ENCODE measurements at regions not wholly inside any gene's neighbourhood (a gene's known extent, or its start where the extent isn't known, plus 50 kb on each side); places are given as distances from the start of the nearest gene placed in this dataset.

GRCh38 chr9:1202512-1203280 is 152.5 kb downstream of the DMRT2 start:
- no peak for DNase-seq

GRCh38 chr9:1207686-1208085 is 157.5 kb downstream of the DMRT2 start:
- no peak for DNase-seq

- DNase-seq, result no peak
Observed at GRCh38 chr9:1208157-1208556, 158.0 kb downstream of the DMRT2 start.

GRCh38 chr9:1210954-1211353 is 160.8 kb downstream of the DMRT2 start:
- no peak for DNase-seq

- no peak for DNase-seq
Observed at GRCh38 chr9:1216532-1216931, 166.4 kb downstream of the DMRT2 start.

- no peak for DNase-seq
Observed at GRCh38 chr9:1217076-1217475, 166.9 kb downstream of the DMRT2 start.

- no peak for DNase-seq
Observed at GRCh38 chr9:1219284-1219683, 169.1 kb downstream of the DMRT2 start.

GRCh38 chr9:1221298-1221697 is 171.1 kb downstream of the DMRT2 start:
- no peak for DNase-seq

GRCh38 chr9:1222511-1222910 is 172.4 kb downstream of the DMRT2 start:
- DNase-seq, result no peak

GRCh38 chr9:1231998-1232919 is 182.1 kb downstream of the DMRT2 start:
- DNase-seq, result no peak

GRCh38 chr9:1233568-1233967 is 183.4 kb downstream of the DMRT2 start:
- DNase-seq, result no peak

GRCh38 chr9:1235650-1236049 is 185.5 kb downstream of the DMRT2 start:
- DNase-seq, result no peak

- DNase-seq, result no peak
Observed at GRCh38 chr9:1236061-1236460, 185.9 kb downstream of the DMRT2 start.

GRCh38 chr9:1238407-1238806 is 188.2 kb downstream of the DMRT2 start:
- DNase-seq, result no peak

- no peak for DNase-seq
Observed at GRCh38 chr9:1248743-1249142, 198.6 kb downstream of the DMRT2 start.

GRCh38 chr9:1253064-1253979 is 203.2 kb downstream of the DMRT2 start:
- DNase-seq, result no peak

GRCh38 chr9:1254071-1254470 is 203.9 kb downstream of the DMRT2 start:
- DNase-seq, result no peak

GRCh38 chr9:1256178-1256577 is 206.0 kb downstream of the DMRT2 start:
- no peak for DNase-seq

- no peak for DNase-seq
Observed at GRCh38 chr9:1261266-1261665, 211.1 kb downstream of the DMRT2 start.

- DNase-seq, result no peak
Observed at GRCh38 chr9:1261879-1262766, 212.0 kb downstream of the DMRT2 start.

- no peak for DNase-seq
Observed at GRCh38 chr9:1267141-1267570, 217.0 kb downstream of the DMRT2 start.

- DNase-seq, result no peak
Observed at GRCh38 chr9:1267581-1267980, 217.4 kb downstream of the DMRT2 start.

Data from activated CD4-positive, alpha-beta T cell treated with anti-CD3 and anti-CD28 coated beads, Interleukin-2, amount 50 U/mL, for 4 hours (primary cell).